Progenitor cell of endocrine pancreas (in vitro differentiated cells): ENCODE measurements at regions not wholly inside any gene's neighbourhood (a gene's known extent, or its start where the extent isn't known, plus 50 kb on each side); places are given as distances from the start of the nearest gene placed in this dataset.

Experiments
- DNase-seq: peaks from one replicate; pipeline ENCODE4 v3.0.0; 2021; ENCODE audit warnings: low spot score; ENCODE audit not compliant: unreplicated experiment
- H3K27ac Mint-ChIP-seq: 2 replicates; pipeline ENCODE4 v1.8.0; 2021; ENCODE audit warnings: mild to moderate bottlenecking, moderate library complexity, mixed read lengths
- H3K27me3 Mint-ChIP-seq: 2 replicates; pipeline ENCODE4 v1.8.0; 2021; ENCODE audit warnings: mixed read lengths
- H3K36me3 Mint-ChIP-seq: 2 replicates; pipeline ENCODE4 v1.8.0; 2022; ENCODE audit warnings: mixed read lengths; ENCODE audit not compliant: insufficient read depth
- H3K4me1 Mint-ChIP-seq: 2 replicates; pipeline ENCODE4 v1.8.0; 2021; ENCODE audit warnings: low read depth, mixed read lengths
- H3K4me3 Mint-ChIP-seq: 2 replicates; pipeline ENCODE4 v1.8.0; 2021; ENCODE audit warnings: low read depth, mild to moderate bottlenecking, moderate library complexity, mixed read lengths
- H3K9me3 Mint-ChIP-seq: 2 replicates; pipeline ENCODE4 v1.8.0; 2021; ENCODE audit warnings: low read depth, mixed read lengths
- TF ChIP-seq, protein P1 (sequence below): fragments of 200-600 bp; sonication (generic); IDR thresholded peaks from one replicate; pipeline ENCODE4 v1.5.0; 2021; ENCODE audit warnings: antibody characterized with exemption, mild to moderate bottlenecking; ENCODE audit not compliant: unreplicated experiment

DNA sequence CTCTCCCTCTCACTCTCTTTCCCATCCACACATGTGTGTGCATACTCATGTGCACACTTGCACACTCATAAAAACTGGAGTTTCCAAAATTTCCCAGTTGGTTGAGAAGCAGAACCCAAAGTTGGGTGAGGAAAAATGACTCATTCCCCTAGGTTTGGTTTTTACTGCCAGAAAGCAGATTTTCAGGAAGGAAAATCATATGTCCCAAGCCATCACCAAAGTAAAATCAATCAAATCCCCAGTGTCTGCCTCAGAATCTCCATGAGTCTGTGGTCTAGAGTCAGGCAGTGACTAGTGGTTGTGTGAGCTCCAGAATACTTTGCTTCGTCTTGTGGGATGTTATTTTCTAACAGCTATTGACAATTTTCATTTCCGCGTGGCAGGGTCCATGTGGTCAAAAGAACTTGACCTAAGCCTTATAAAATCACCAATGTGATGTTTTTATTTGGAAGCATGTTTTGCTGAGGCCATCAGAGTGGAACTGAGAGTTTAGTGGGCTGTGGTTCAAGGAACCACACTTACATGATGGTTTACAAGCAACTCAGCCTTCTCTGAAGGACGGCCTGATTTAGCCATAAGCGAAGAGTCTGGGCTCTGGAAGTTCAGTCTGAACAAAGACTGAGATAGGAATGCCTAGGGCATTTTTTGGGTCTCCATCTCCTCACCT lies 81.9 kb upstream of the CCN6 start:
- H3K27ac Mint-ChIP-seq = no peak overlapping the region
- no peak overlapping the region for H3K4me3 Mint-ChIP-seq
- H3K9me3 Mint-ChIP-seq = no peaks in the 10 kb centered on the region
- peaks cover 8% of the 10 kb centered on the region for H3K27me3 Mint-ChIP-seq
- H3K4me1 Mint-ChIP-seq = no peaks in the 10 kb centered on the region
- TF ChIP-seq, protein P1, sequence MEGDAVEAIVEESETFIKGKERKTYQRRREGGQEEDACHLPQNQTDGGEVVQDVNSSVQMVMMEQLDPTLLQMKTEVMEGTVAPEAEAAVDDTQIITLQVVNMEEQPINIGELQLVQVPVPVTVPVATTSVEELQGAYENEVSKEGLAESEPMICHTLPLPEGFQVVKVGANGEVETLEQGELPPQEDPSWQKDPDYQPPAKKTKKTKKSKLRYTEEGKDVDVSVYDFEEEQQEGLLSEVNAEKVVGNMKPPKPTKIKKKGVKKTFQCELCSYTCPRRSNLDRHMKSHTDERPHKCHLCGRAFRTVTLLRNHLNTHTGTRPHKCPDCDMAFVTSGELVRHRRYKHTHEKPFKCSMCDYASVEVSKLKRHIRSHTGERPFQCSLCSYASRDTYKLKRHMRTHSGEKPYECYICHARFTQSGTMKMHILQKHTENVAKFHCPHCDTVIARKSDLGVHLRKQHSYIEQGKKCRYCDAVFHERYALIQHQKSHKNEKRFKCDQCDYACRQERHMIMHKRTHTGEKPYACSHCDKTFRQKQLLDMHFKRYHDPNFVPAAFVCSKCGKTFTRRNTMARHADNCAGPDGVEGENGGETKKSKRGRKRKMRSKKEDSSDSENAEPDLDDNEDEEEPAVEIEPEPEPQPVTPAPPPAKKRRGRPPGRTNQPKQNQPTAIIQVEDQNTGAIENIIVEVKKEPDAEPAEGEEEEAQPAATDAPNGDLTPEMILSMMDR = no peak
- no peaks in the 10 kb centered on the region for H3K36me3 Mint-ChIP-seq
- DNase-seq = no peak

DNA sequence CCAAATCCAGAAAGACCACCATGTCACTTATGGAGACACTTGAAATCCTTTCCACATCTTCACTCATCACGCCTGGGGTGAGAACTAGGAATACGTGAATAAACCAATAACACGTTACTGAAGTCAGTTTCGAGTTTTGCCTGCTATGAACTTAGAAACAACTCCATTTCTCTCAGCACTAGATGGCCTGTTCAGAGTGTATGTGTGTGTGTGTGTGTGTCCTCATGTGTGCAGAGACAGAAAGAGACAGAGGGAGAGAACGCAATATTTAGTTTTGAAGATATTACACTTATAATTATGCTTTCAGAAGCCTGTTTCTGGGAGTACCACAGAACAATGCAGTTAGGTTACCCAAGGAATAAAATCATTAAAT lies 81.2 kb upstream of the CCN6 start:
- Mint-ChIP-seq H3K27me3 (peaks cover 4% of the 10 kb centered on the region), H3K4me3 (no peak overlapping the region), H3K9me3 (no peaks in the 10 kb centered on the region), H3K4me1 (no peaks in the 10 kb centered on the region), H3K36me3 (no peaks in the 10 kb centered on the region), H3K27ac (no peak overlapping the region)
- DNase-seq = no peak
- TF ChIP-seq, protein P1 = no peak

DNA sequence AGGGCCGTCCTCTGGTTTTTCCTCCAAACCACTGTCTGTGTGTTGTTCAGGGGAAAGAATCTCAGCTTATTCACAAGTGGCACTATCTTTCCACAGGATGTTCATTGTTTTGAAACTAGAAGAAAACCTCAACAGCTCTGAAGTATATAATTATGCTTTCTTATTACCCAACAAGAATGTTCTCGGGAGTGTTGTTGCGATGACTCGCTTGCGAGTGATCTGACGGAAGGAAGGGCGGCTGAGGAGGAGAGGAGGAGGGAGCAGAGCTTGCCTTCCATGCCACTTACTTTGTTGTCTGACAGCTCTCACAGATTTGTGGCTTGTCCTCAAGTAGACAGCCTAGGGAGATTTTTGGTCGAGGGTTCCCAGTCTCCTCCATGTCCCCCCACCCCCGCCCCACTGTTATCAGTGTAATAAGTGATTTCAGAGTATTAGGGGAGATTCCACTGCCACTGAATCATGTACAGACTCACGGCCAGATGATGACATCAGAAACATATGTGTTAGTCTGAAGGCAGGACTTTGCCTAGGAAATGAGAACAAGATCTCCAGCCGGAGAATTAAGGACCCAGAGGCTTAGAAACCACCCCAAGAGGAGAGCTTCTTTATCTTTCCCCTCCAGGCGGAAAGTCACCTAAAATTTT lies 80.7 kb upstream of the CCN6 start:
- Mint-ChIP-seq H3K27ac (no peak overlapping the region), H3K27me3 (peaks cover 4% of the 10 kb centered on the region), H3K36me3 (no peaks in the 10 kb centered on the region), H3K9me3 (no peaks in the 10 kb centered on the region), H3K4me3 (no peak overlapping the region), H3K4me1 (no peaks in the 10 kb centered on the region)
- no peak for DNase-seq
- TF ChIP-seq, protein P1 = no peak

- no peaks in the 10 kb centered on the region for H3K36me3 Mint-ChIP-seq
- no peak overlapping the region for H3K27ac Mint-ChIP-seq
- H3K4me1 Mint-ChIP-seq = peaks cover 3% of the 10 kb centered on the region
- TF ChIP-seq, protein P1 = no peak
- no peak for DNase-seq
- H3K27me3 Mint-ChIP-seq = peaks cover 4% of the 10 kb centered on the region
- H3K9me3 Mint-ChIP-seq = no peaks in the 10 kb centered on the region
- no peak overlapping the region for H3K4me3 Mint-ChIP-seq
These were observed 79.8 kb upstream of the CCN6 start for GRCh38 chr6:111973927-111974639.

- H3K27me3 Mint-ChIP-seq = peaks cover 9% of the 10 kb centered on the region
- no peaks in the 10 kb centered on the region for H3K9me3 Mint-ChIP-seq
- no peak overlapping the region for H3K27ac Mint-ChIP-seq
- H3K4me1 Mint-ChIP-seq = peaks cover 3% of the 10 kb centered on the region
- TF ChIP-seq, protein P1 = no peak
- no peak for DNase-seq
- no peaks in the 10 kb centered on the region for H3K36me3 Mint-ChIP-seq
- H3K4me3 Mint-ChIP-seq = no peak overlapping the region
These were observed 78.4 kb upstream of the CCN6 start for GRCh38 chr6:111975466-111975865.
